Choroid plexus epithelial cell (primary cell): ENCODE measurements at regions not wholly inside any gene's neighbourhood (a gene's known extent, or its start where the extent isn't known, plus 50 kb on each side); places are given as distances from the start of the nearest gene placed in this dataset.

ENCODE experiments used
- DNase-seq: peaks from one replicate; pipeline ENCODE4 v3.0.0-alpha.2; 2010; ENCODE audit warnings: low read depth
- H3K4me3 ChIP-seq: 2 replicates; pipeline ENCODE4 v1.5.1; 2011; ENCODE audit warnings: low read depth, mild to moderate bottlenecking, control low read depth, low read length, moderate library complexity
- CTCF ChIP-seq: conservative IDR thresholded peaks from 2 replicates; pipeline ENCODE4 v1.5.1; 2011; ENCODE audit warnings: low read depth, mild to moderate bottlenecking, control low read depth, inconsistent platforms, low read length, moderate library complexity

- no peak for TF ChIP-seq CTCF
- H3K4me3 ChIP-seq, result no peak overlapping the region
- DNase-seq, result no peak
These were observed 71.3 kb downstream of the DHRS2 start for GRCh38 chr14:23707415-23707814.

- no peak overlapping the region for H3K4me3 ChIP-seq
- DNase-seq, result no peak
- no peak for TF ChIP-seq CTCF
These were observed 72.2 kb downstream of the DHRS2 start for GRCh38 chr14:23708343-23708742.

- no peak for DNase-seq
- H3K4me3 ChIP-seq, result no peak overlapping the region
- no peak for TF ChIP-seq CTCF
These were observed 73.8 kb downstream of the DHRS2 start for GRCh38 chr14:23709923-23710322.

GRCh38 chr14:23712287-23712686 lies 76.1 kb downstream of the DHRS2 start:
- no peak for TF ChIP-seq CTCF
- H3K4me3 ChIP-seq, result no peak overlapping the region
- DNase-seq, result no peak

GRCh38 chr14:23719225-23719985 lies 83.2 kb downstream of the DHRS2 start:
- DNase-seq, result no peak
- no peak for TF ChIP-seq CTCF
- no peak overlapping the region for H3K4me3 ChIP-seq

GRCh38 chr14:23722675-23723074 lies 86.5 kb downstream of the DHRS2 start:
- no peak overlapping the region for H3K4me3 ChIP-seq
- no peak for DNase-seq
- TF ChIP-seq CTCF, result no peak

- no peak for DNase-seq
- no peak for TF ChIP-seq CTCF
These were observed 87.7 kb downstream of the DHRS2 start for GRCh38 chr14:23723911-23724310.

More at GRCh38 chr14:23723911-23724310, 87.7 kb downstream of the DHRS2 start:
- no peak overlapping the region for H3K4me3 ChIP-seq
